NCI-H187 treated with DMSO at 0.1 percent for 48 hours (cell line): ENCODE measurements at regions not wholly inside any gene's neighbourhood (a gene's known extent, or its start where the extent isn't known, plus 50 kb on each side); places are given as distances from the start of the nearest gene placed in this dataset.
"Not testable (repeated sequence)": the region's sequence is repeated elsewhere in the genome, so short reads cannot be mapped to it uniquely, and the experiment has no call there.

Experiments
- DNase-seq: peaks from one replicate; lab custom pipeline; 2025; lab: John Stamatoyannopoulos, UW

GRCh38 chr7:81045491-81046030 lies 126.7 kb upstream of the SEMA3C start:
- DNase-seq, result no peak

- DNase-seq, result not testable (repeated sequence)
Measured at GRCh38 chr7:81042646-81043045, 123.8 kb upstream of the SEMA3C start.

GRCh38 chr7:81040496-81040895 lies 121.6 kb upstream of the SEMA3C start:
- no peak for DNase-seq

GRCh38 chr7:81036871-81037270 lies 118.0 kb upstream of the SEMA3C start:
- DNase-seq, result no peak

- no peak for DNase-seq
Measured at GRCh38 chr7:81036057-81036456, 117.2 kb upstream of the SEMA3C start.

- DNase-seq, result no peak
Measured at GRCh38 chr7:81031996-81032395, 113.1 kb upstream of the SEMA3C start.

GRCh38 chr7:81031243-81031642 lies 112.4 kb upstream of the SEMA3C start:
- DNase-seq, result no peak

- DNase-seq, result no peak
Measured at GRCh38 chr7:81030472-81030871, 111.6 kb upstream of the SEMA3C start.

GRCh38 chr7:81029511-81029910 lies 110.7 kb upstream of the SEMA3C start:
- no peak for DNase-seq

GRCh38 chr7:81025360-81025759 lies 106.5 kb upstream of the SEMA3C start:
- no peak for DNase-seq

GRCh38 chr7:81014908-81015307 lies 96.1 kb upstream of the SEMA3C start:
- no peak for DNase-seq

GRCh38 chr7:81014266-81014665 lies 95.4 kb upstream of the SEMA3C start:
- DNase-seq, result no peak

- DNase-seq, result no peak
Measured at GRCh38 chr7:81013083-81013817, 94.4 kb upstream of the SEMA3C start.

- DNase-seq, result no peak
Measured at GRCh38 chr7:81008901-81009300, 90.0 kb upstream of the SEMA3C start.

GRCh38 chr7:81007051-81007450 lies 88.2 kb upstream of the SEMA3C start:
- DNase-seq, result no peak

GRCh38 chr7:81005254-81005653 lies 86.4 kb upstream of the SEMA3C start:
- no peak for DNase-seq

GRCh38 chr7:81004098-81004497 lies 85.2 kb upstream of the SEMA3C start:
- DNase-seq, result no peak

GRCh38 chr7:81003326-81003725 lies 84.5 kb upstream of the SEMA3C start:
- no peak for DNase-seq

- no peak for DNase-seq
Measured at GRCh38 chr7:81002421-81002820, 83.6 kb upstream of the SEMA3C start.

GRCh38 chr7:80999771-81000170 lies 80.9 kb upstream of the SEMA3C start:
- DNase-seq, result no peak

- DNase-seq, result no peak
Measured at GRCh38 chr7:80999100-80999499, 80.2 kb upstream of the SEMA3C start.

- DNase-seq, result no peak
Measured at GRCh38 chr7:80997841-80998240, 79.0 kb upstream of the SEMA3C start.

- DNase-seq, result not testable (repeated sequence)
Measured at GRCh38 chr7:80996236-80996635, 77.4 kb upstream of the SEMA3C start.

GRCh38 chr7:80991654-80992053 lies 72.8 kb upstream of the SEMA3C start:
- no peak for DNase-seq
